GM20431 (cell line): ENCODE measurements at regions not wholly inside any gene's neighbourhood (a gene's known extent, or its start where the extent isn't known, plus 50 kb on each side); places are given as distances from the start of the nearest gene placed in this dataset.
"Not testable (repeated sequence)": the region's sequence is repeated elsewhere in the genome, so short reads cannot be mapped to it uniquely, and the experiment has no call there.

Experiments used
- in situ Hi-C: fragments of 300-500 bp; cut with MseI, MboI; formaldehyde crosslinking; loops from one replicate; pipeline ENCODE4 v1.15.0; 2020; ENCODE audit warnings: low sequenced_read_pairs; ENCODE audit not compliant: unreplicated experiment

- in situ Hi-C loops = not testable (repeated sequence)
Observed at GRCh38 chr1:244332761-244333160, 118.9 kb downstream of the ADSS2 start.

GRCh38 chr1:244334315-244334714 is 117.4 kb downstream of the ADSS2 start:
- in situ Hi-C loops = not testable (repeated sequence)

- in situ Hi-C loops = not testable (repeated sequence)
Observed at GRCh38 chr1:244334842-244335241, 116.9 kb downstream of the ADSS2 start.

- in situ Hi-C loops = no loop called here
Observed at GRCh38 chr1:244335456-244335855, 116.3 kb downstream of the ADSS2 start.

GRCh38 chr1:244336232-244336899 is 115.3 kb downstream of the ADSS2 start:
- in situ Hi-C loops = no loop called here

- in situ Hi-C loops = no loop called here
Observed at GRCh38 chr1:244337839-244338238, 113.9 kb downstream of the ADSS2 start.

GRCh38 chr1:244339073-244339692 is 112.5 kb downstream of the ADSS2 start:
- in situ Hi-C loops = no loop called here

- in situ Hi-C loops = no loop called here
Observed at GRCh38 chr1:244339776-244340175, 111.9 kb downstream of the ADSS2 start.

GRCh38 chr1:244340396-244340795 is 111.3 kb downstream of the ADSS2 start:
- in situ Hi-C loops = no loop called here

- in situ Hi-C loops = no loop called here
Observed at GRCh38 chr1:244341455-244342450, 110.0 kb downstream of the ADSS2 start.

- in situ Hi-C loops = no loop called here
Observed at GRCh38 chr1:244344001-244344400, 107.7 kb downstream of the ADSS2 start.

GRCh38 chr1:244346972-244347618 is 104.6 kb downstream of the ADSS2 start:
- in situ Hi-C loops = no loop called here

GRCh38 chr1:244347942-244348341 is 103.8 kb downstream of the ADSS2 start:
- in situ Hi-C loops = no loop called here

- in situ Hi-C loops = no loop called here
Observed at GRCh38 chr1:244349103-244349531, 102.6 kb downstream of the ADSS2 start.

GRCh38 chr1:244349581-244350001 is 102.1 kb downstream of the ADSS2 start:
- in situ Hi-C loops = no loop called here

GRCh38 chr1:244350027-244350426 is 101.7 kb downstream of the ADSS2 start:
- in situ Hi-C loops = no loop called here

GRCh38 chr1:244352156-244352830 is 99.4 kb downstream of the ADSS2 start:
- in situ Hi-C loops = no loop called here

GRCh38 chr1:244353551-244354091 is 98.1 kb downstream of the ADSS2 start:
- in situ Hi-C loops = no loop called here

GRCh38 chr1:244354810-244355278 is 96.9 kb downstream of the ADSS2 start:
- in situ Hi-C loops = no loop called here
